Vagina (tissue), 2 donors: ENCODE measurements at regions not wholly inside any gene's neighbourhood (a gene's known extent, or its start where the extent isn't known, plus 50 kb on each side); places are given as distances from the start of the nearest gene placed in this dataset.

Experiments
- DNase-seq, 2 donors: peaks; one replicate each; pipeline ENCODE4 v3.0.0-alpha.2; 2017; ENCODE audit errors: extremely low spot score in 2 of 2
- H3K27ac ChIP-seq: fragments of 200-600 bp; sonication (generic); one replicate; pipeline ENCODE4 v1.5.1; 2019
- H3K27me3 ChIP-seq: fragments of 200-600 bp; sonication (generic); one replicate; pipeline ENCODE4 v1.5.1; 2019
- H3K36me3 ChIP-seq, 2 donors: fragments of 200-600 bp; sonication (generic); one replicate each; pipeline ENCODE4 v1.5.1; 2017 to 2019
- H3K4me1 ChIP-seq: fragments of 200-600 bp; sonication (generic); one replicate; pipeline ENCODE4 v1.5.1; 2019
- H3K4me3 ChIP-seq, 2 donors: fragments of 200-600 bp; sonication (generic); 1 replicate in 1 of 2; 2 replicates in 1 of 2; pipeline ENCODE4 v1.5.1; 2016 to 2019
- H3K9me3 ChIP-seq: fragments of 200-600 bp; sonication (generic); one replicate; pipeline ENCODE4 v1.5.1; 2019
- POLR2A ChIP-seq, 2 donors: fragments of 450-650 bp; IDR thresholded peaks; one replicate each; pipeline ENCODE4 v1.6.1; 2017; ENCODE audit warnings: antibody characterized with exemption in 2 of 2, mild to moderate bottlenecking in 2 of 2, moderate library complexity in 2 of 2
- POLR2AphosphoS5 ChIP-seq, 2 donors: sonication (generic); formaldehyde crosslinking; IDR thresholded peaks; one replicate each; pipeline ENCODE4 v1.9.0; 2017; ENCODE audit warnings: antibody characterized with exemption in 2 of 2, mild to moderate bottlenecking in 2 of 2, low read depth in 1 of 2; ENCODE audit not compliant: insufficient read depth in 1 of 2
- intact Hi-C: fragments of 100-400 bp; cut with DNase I; formaldehyde crosslinking; loops from one replicate; pipeline ENCODE4 v1.15.1; 2023
- TF ChIP-seq, protein P1 (sequence below), 3 experiments: fragments of 450-650 bp in 2 of 3; fragments of 200-600 bp in 1 of 3; sonication (generic) in 1 of 3; IDR thresholded peaks; one replicate each; pipeline ENCODE4 v1.5.1; 2017 to 2019; ENCODE audit warnings: antibody characterized with exemption in 3 of 3, mild to moderate bottlenecking in 2 of 3, moderate library complexity in 2 of 3

DNA sequence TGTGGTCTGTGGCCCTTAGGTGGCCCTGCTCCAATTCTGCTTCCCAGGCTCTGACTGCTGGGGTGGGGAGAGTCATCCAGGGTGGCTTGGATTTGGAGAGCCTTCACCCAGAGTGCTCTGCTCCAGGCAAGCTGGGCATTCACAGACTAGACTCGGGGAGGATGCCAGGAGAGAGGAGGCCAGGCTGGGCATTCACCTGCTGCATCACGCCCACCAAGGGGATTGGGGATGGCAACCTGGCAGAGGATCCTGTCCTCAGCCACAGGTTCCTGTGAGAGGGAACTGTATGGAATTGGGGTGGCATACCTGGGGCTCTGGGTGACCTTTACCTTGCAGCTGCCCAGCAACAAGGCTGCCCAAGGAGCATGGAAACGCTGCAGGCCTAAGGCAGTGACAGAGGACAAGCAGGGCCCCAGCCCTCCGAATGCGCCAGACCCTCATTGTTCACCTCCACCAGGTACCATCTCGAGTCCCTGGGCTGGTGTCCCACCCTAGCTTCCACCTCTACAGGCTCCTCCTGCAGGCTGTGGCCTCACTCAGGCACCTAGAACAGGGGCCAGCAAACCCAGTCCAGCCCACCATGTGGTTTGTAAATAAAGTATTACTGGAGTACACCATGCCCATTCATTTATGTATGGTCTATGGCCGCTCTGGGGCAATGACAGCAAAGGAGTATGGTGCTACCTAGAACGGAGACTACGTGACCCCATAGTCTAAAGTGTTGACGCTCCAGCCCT lies 255.3 kb upstream of the RAB6C start:
- H3K4me3 ChIP-seq: no peak overlapping the region
- H3K9me3 ChIP-seq: no peaks in the 10 kb centered on the region
- no peaks in the 10 kb centered on the region for H3K27me3 ChIP-seq
- no peak overlapping the region for H3K27ac ChIP-seq
- no peaks in the 10 kb centered on the region for H3K36me3 ChIP-seq
- H3K4me1 ChIP-seq: no peaks in the 10 kb centered on the region
- intact Hi-C loops: no loop called here
- no peak for TF ChIP-seq POLR2A (IDR thresholded peaks at IDR 0.05)
- no peak for TF ChIP-seq POLR2AphosphoS5 (IDR thresholded peaks at IDR 0.05; ENCODE audit: insufficient read depth in 1 of 2, low read depth in 1 of 2)
- TF ChIP-seq, protein P1, sequence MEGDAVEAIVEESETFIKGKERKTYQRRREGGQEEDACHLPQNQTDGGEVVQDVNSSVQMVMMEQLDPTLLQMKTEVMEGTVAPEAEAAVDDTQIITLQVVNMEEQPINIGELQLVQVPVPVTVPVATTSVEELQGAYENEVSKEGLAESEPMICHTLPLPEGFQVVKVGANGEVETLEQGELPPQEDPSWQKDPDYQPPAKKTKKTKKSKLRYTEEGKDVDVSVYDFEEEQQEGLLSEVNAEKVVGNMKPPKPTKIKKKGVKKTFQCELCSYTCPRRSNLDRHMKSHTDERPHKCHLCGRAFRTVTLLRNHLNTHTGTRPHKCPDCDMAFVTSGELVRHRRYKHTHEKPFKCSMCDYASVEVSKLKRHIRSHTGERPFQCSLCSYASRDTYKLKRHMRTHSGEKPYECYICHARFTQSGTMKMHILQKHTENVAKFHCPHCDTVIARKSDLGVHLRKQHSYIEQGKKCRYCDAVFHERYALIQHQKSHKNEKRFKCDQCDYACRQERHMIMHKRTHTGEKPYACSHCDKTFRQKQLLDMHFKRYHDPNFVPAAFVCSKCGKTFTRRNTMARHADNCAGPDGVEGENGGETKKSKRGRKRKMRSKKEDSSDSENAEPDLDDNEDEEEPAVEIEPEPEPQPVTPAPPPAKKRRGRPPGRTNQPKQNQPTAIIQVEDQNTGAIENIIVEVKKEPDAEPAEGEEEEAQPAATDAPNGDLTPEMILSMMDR (IDR thresholded peaks at IDR 0.05): no peak
- DNase-seq: peak in 1 of 2 donors; percentile 92

GRCh38 chr2:129726216-129726615 lies 253.2 kb upstream of the RAB6C start:
- intact Hi-C loops: no loop called here
- H3K4me1 ChIP-seq: no peaks in the 10 kb centered on the region
- TF ChIP-seq POLR2A (IDR thresholded peaks at IDR 0.05): no peak
- TF ChIP-seq, protein P1 (IDR thresholded peaks at IDR 0.05): no peak
- TF ChIP-seq POLR2AphosphoS5 (IDR thresholded peaks at IDR 0.05; ENCODE audit: insufficient read depth in 1 of 2, low read depth in 1 of 2): no peak

DNA sequence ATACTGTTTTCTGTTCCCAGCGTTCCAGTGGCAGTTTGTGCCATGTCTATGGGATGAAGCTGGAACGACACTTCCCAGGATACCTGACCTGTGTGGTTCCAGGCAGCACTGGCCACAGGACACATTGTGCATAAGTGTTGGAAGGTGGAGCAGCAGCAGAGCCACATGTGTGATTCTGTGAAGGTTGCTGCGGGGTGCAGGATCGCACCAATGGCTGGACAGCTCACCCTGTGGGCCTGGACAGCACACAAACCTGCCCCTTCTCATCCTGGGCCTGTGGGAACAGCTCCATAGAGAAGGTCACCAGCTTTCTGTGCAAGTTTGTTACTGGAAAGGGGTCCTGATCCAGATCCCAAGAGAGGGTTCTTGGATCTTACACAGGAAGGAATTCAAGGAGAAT lies 252.2 kb upstream of the RAB6C start:
- Histone ChIP-seq H3K4me1 (no peaks in the 10 kb centered on the region), H3K36me3 (no peaks in the 10 kb centered on the region), H3K27ac (no peak overlapping the region), H3K27me3 (no peaks in the 10 kb centered on the region), H3K4me3 (no peak overlapping the region), H3K9me3 (no peaks in the 10 kb centered on the region)
- TF ChIP-seq POLR2AphosphoS5 (IDR thresholded peaks at IDR 0.05; ENCODE audit: insufficient read depth in 1 of 2, low read depth in 1 of 2) (no peak), POLR2A (IDR thresholded peaks at IDR 0.05) (no peak)
- TF ChIP-seq, protein P1 (IDR thresholded peaks at IDR 0.05): no peak
- intact Hi-C loops: no loop called here
- DNase-seq: no peak

More at GRCh38 chr2:129726216-129726615, 253.2 kb upstream of the RAB6C start:
- Histone ChIP-seq H3K4me3 (no peak overlapping the region), H3K36me3 (no peaks in the 10 kb centered on the region), H3K27me3 (no peaks in the 10 kb centered on the region), H3K9me3 (no peaks in the 10 kb centered on the region), H3K27ac (no peak overlapping the region)
- peak in 1 of 2 donors; percentile 52 for DNase-seq

- no peak overlapping the region for H3K27ac ChIP-seq
- H3K4me3 ChIP-seq: no peak overlapping the region
- H3K9me3 ChIP-seq: no peaks in the 10 kb centered on the region
- intact Hi-C loops: no loop called here
- H3K36me3 ChIP-seq: no peaks in the 10 kb centered on the region
- TF ChIP-seq POLR2AphosphoS5 (IDR thresholded peaks at IDR 0.05; ENCODE audit: insufficient read depth in 1 of 2, low read depth in 1 of 2) (no peak), POLR2A (IDR thresholded peaks at IDR 0.05) (no peak)
- TF ChIP-seq, protein P1 (IDR thresholded peaks at IDR 0.05): no peak
- no peaks in the 10 kb centered on the region for H3K27me3 ChIP-seq
- DNase-seq: peak in 1 of 2 donors; percentile 47
- H3K4me1 ChIP-seq: no peaks in the 10 kb centered on the region
Measured at GRCh38 chr2:129728035-129728972, 251.2 kb upstream of the RAB6C start.
